HCT116 (cell line): ENCODE measurements at regions not wholly inside any gene's neighbourhood (a gene's known extent, or its start where the extent isn't known, plus 50 kb on each side); places are given as distances from the start of the nearest gene placed in this dataset.

Source experiments
- ATAC-seq: fragments of 200-7000 bp; cut with Tn5 transposase; 2 replicates; pipeline ENCODE4 v1.9.1; 2020; ENCODE audit warnings: mild to moderate bottlenecking, moderate library complexity
- BruUV-seq: library from RNA; stranded (reverse); fragments of 400-500 nt; replicated peaks from 2 replicates; lab custom pipeline; 2021; lab: Mats Ljungman, UMichigan
- CTCF ChIA-PET: fragments of 300-600 bp; sonication (Branson Sonifier 250); formaldehyde crosslinking; loops from one replicate; lab custom pipeline; 2021; ENCODE audit warnings: antibody characterized with exemption; lab: Charles Lee
- POLR2A ChIA-PET: fragments of 300-600, 350-600 bp; sonication (Branson Sonifier 250); formaldehyde crosslinking; loops from one replicate; lab custom pipeline; 2021; ENCODE audit warnings: antibody characterized with exemption; lab: Charles Lee
- RAD21 ChIA-PET, 2 experiments: fragments of 300-600 bp; sonication (Branson Sonifier 250); formaldehyde crosslinking; loops; one replicate each; lab custom pipeline; 2023; ENCODE audit warnings: low total read pairs in 2 of 2; ENCODE audit not compliant: uncharacterized antibody in 2 of 2, unreplicated experiment in 2 of 2, low non-redundant PET in 1 of 2; lab: Charles Lee
- DNase-seq: peaks from one replicate; pipeline ENCODE4 v3.0.0-alpha.2; 2010; ENCODE audit warnings: low read depth, low spot score
- H2AFZ ChIP-seq: fragments of 200-600 bp; shearing (Covaris generic), sonication (generic); 2 replicates; pipeline ENCODE4 v1.6.1; 2017; ENCODE audit warnings: low read depth, mixed run types, mixed read lengths, antibody characterized with exemption, low read length; ENCODE audit not compliant: poor library complexity, severe bottlenecking
- H3K27ac ChIP-seq: 2 replicates; pipeline ENCODE4 v1.5.1; 2012; ENCODE audit warnings: low read depth, low read length
- H3K27me3 ChIP-seq: fragments of 200-600 bp; sonication (generic); 2 replicates; pipeline ENCODE4 v1.6.1; 2016; ENCODE audit warnings: mixed run types, low read length, mixed read lengths; ENCODE audit not compliant: insufficient read depth
- H3K36me3 ChIP-seq, 2 experiments: fragments of 200-500 bp in 1 of 2; fragments of 200-600 bp in 1 of 2; sonication (Bioruptor generic) in 1 of 2; sonication (generic) in 1 of 2; 2 replicates each; pipeline versions ENCODE4 v1.5.1 to v1.6.1; 2014 to 2016; ENCODE audit warnings: low read length in 2 of 2, inconsistent platforms in 1 of 2, mixed read lengths in 1 of 2, mixed run types in 1 of 2; ENCODE audit not compliant: insufficient read depth in 2 of 2, control insufficient read depth in 1 of 2
- H3K4me1 ChIP-seq, 2 experiments: fragments of 200-600 bp in 1 of 2; sonication (generic) in 1 of 2; 2 replicates each; pipeline versions ENCODE4 v1.5.1 to v1.6.1; 2012 to 2017; ENCODE audit warnings: low read length in 2 of 2, inconsistent platforms in 1 of 2, mild to moderate bottlenecking in 1 of 2, mixed read lengths in 1 of 2, mixed run types in 1 of 2, moderate library complexity in 1 of 2; ENCODE audit not compliant: insufficient read depth in 2 of 2, control insufficient read depth in 1 of 2
- H3K4me2 ChIP-seq: fragments of 200-600 bp; sonication (generic); 2 replicates; pipeline ENCODE4 v1.6.1; 2017; ENCODE audit warnings: mixed run types, low read length, mixed read lengths
- H3K4me3 ChIP-seq, 2 experiments: fragments of 200-600 bp in 1 of 2; sonication (generic) in 1 of 2; replicated peaks in 1 of 2; 2 replicates each; pipeline ENCODE4 v1.5.1; 2011 to 2016; ENCODE audit warnings: low read length in 2 of 2, control low read depth in 1 of 2, low read depth in 1 of 2, mild to moderate bottlenecking in 1 of 2, mixed read lengths in 1 of 2, mixed run types in 1 of 2
- H3K79me2 ChIP-seq: fragments of 200-600 bp; sonication (generic); 2 replicates; pipeline ENCODE4 v1.6.1; 2017; ENCODE audit warnings: mild to moderate bottlenecking, mixed run types, low read length, moderate library complexity, mixed read lengths; ENCODE audit not compliant: insufficient read depth
- H3K9ac ChIP-seq: fragments of 200-600 bp; sonication (generic); 2 replicates; pipeline ENCODE4 v1.6.1; 2016; ENCODE audit warnings: low read length, mixed read lengths
- H3K9me2 ChIP-seq: fragments of 200-600 bp; sonication (generic), shearing (Covaris generic); 2 replicates; pipeline ENCODE4 v1.6.1; 2017; ENCODE audit warnings: mixed run types, mild to moderate bottlenecking, moderate library complexity; ENCODE audit not compliant: insufficient read depth
- H3K9me3 ChIP-seq, 2 experiments: fragments of 200-500 bp in 1 of 2; fragments of 200-600 bp in 1 of 2; sonication (Bioruptor generic) in 1 of 2; sonication (generic) in 1 of 2; 2 replicates each; pipeline ENCODE4 v1.6.1; 2014 to 2017; ENCODE audit warnings: low read length in 2 of 2, mixed read lengths in 2 of 2, inconsistent platforms in 1 of 2, low read depth in 1 of 2, mild to moderate bottlenecking in 1 of 2, mixed run types in 1 of 2, moderate library complexity in 1 of 2; ENCODE audit not compliant: control insufficient read depth in 1 of 2, insufficient read depth in 1 of 2
- H4K20me1 ChIP-seq: fragments of 200-600 bp; sonication (generic), shearing (Covaris generic); 2 replicates; pipeline ENCODE4 v1.6.1; 2017; ENCODE audit warnings: mixed run types, mild to moderate bottlenecking, moderate library complexity; ENCODE audit not compliant: insufficient read depth
- POLR2A ChIP-seq: IDR thresholded peaks from 2 replicates; pipeline ENCODE4 v1.7.0; 2011; ENCODE audit warnings: borderline replicate concordance; ENCODE audit not compliant: insufficient read depth, insufficient read length; ENCODE audit errors: extremely low read depth
- POLR2AphosphoS5 ChIP-seq: IDR thresholded peaks from 2 replicates; pipeline ENCODE4 v1.6.1; 2011; ENCODE audit warnings: mild to moderate bottlenecking, low read depth, low read length, moderate library complexity
- SIN3A ChIP-seq: IDR thresholded peaks from 2 replicates; pipeline ENCODE4 v1.6.1; 2012; ENCODE audit warnings: low read depth
- SRF ChIP-seq: IDR thresholded peaks from 2 replicates; pipeline ENCODE4 v1.6.1; 2012; ENCODE audit warnings: low read depth
- YY1 ChIP-seq: IDR thresholded peaks from 2 replicates; pipeline ENCODE4 v1.6.1; 2011; ENCODE audit warnings: low read length, low read depth, moderate library complexity, mild to moderate bottlenecking; ENCODE audit not compliant: insufficient replicate concordance; ENCODE audit errors: extremely low read depth
- ZFX ChIP-seq: fragments of 450-650 bp; IDR thresholded peaks from 2 replicates; pipeline ENCODE4 v1.6.1; 2017
- intact Hi-C: fragments of 100-400 bp; cut with micrococcal nuclease; formaldehyde crosslinking; loops from 2 replicates; pipeline ENCODE4 v1.10.0; 2022
- TF ChIP-seq, protein P1 (sequence below): IDR thresholded peaks from 2 replicates; pipeline ENCODE4 v1.6.1; 2012
- TF ChIP-seq, protein P2 (sequence below): IDR thresholded peaks from 2 replicates; pipeline ENCODE4 v1.6.1; 2011; ENCODE audit warnings: mild to moderate bottlenecking, low read length, moderate library complexity; ENCODE audit not compliant: insufficient replicate concordance; ENCODE audit errors: extremely low read depth
- TF ChIP-seq, protein P3 (sequence below): IDR thresholded peaks from 2 replicates; pipeline ENCODE4 v1.6.1; 2012; ENCODE audit warnings: low read depth

- H3K9ac ChIP-seq = no peak overlapping the region
- H4K20me1 ChIP-seq = no peaks in the 10 kb centered on the region
- ChIA-PET POLR2A (no interaction called here), RAD21 (no interaction called here), CTCF (no interaction called here)
- no peak for DNase-seq
- H3K9me3 ChIP-seq = peaks cover 4 to 24% of the 10 kb centered on the region in 2 experiments; a peak in 2 of 4 replicates
- H3K4me1 ChIP-seq = no peaks in the 10 kb centered on the region
- TF ChIP-seq YY1 (no peak), POLR2AphosphoS5 (no peak), SRF (no peak), SIN3A (no peak), ZFX (no peak), POLR2A (no peak)
- TF ChIP-seq, protein P1, sequence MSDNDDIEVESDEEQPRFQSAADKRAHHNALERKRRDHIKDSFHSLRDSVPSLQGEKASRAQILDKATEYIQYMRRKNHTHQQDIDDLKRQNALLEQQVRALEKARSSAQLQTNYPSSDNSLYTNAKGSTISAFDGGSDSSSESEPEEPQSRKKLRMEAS = no peak
- TF ChIP-seq, protein P2, sequence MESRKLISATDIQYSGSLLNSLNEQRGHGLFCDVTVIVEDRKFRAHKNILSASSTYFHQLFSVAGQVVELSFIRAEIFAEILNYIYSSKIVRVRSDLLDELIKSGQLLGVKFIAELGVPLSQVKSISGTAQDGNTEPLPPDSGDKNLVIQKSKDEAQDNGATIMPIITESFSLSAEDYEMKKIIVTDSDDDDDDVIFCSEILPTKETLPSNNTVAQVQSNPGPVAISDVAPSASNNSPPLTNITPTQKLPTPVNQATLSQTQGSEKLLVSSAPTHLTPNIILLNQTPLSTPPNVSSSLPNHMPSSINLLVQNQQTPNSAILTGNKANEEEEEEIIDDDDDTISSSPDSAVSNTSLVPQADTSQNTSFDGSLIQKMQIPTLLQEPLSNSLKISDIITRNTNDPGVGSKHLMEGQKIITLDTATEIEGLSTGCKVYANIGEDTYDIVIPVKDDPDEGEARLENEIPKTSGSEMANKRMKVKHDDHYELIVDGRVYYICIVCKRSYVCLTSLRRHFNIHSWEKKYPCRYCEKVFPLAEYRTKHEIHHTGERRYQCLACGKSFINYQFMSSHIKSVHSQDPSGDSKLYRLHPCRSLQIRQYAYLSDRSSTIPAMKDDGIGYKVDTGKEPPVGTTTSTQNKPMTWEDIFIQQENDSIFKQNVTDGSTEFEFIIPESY = no peak
- TF ChIP-seq, protein P3, sequence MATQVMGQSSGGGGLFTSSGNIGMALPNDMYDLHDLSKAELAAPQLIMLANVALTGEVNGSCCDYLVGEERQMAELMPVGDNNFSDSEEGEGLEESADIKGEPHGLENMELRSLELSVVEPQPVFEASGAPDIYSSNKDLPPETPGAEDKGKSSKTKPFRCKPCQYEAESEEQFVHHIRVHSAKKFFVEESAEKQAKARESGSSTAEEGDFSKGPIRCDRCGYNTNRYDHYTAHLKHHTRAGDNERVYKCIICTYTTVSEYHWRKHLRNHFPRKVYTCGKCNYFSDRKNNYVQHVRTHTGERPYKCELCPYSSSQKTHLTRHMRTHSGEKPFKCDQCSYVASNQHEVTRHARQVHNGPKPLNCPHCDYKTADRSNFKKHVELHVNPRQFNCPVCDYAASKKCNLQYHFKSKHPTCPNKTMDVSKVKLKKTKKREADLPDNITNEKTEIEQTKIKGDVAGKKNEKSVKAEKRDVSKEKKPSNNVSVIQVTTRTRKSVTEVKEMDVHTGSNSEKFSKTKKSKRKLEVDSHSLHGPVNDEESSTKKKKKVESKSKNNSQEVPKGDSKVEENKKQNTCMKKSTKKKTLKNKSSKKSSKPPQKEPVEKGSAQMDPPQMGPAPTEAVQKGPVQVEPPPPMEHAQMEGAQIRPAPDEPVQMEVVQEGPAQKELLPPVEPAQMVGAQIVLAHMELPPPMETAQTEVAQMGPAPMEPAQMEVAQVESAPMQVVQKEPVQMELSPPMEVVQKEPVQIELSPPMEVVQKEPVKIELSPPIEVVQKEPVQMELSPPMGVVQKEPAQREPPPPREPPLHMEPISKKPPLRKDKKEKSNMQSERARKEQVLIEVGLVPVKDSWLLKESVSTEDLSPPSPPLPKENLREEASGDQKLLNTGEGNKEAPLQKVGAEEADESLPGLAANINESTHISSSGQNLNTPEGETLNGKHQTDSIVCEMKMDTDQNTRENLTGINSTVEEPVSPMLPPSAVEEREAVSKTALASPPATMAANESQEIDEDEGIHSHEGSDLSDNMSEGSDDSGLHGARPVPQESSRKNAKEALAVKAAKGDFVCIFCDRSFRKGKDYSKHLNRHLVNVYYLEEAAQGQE = no peak
- H3K27me3 ChIP-seq = no peaks in the 10 kb centered on the region
- intact Hi-C loops = no loop called here
- no peaks in the 10 kb centered on the region for H3K79me2 ChIP-seq
- BruUV-seq = no TSS peak
- no peak overlapping the region for H3K4me2 ChIP-seq
- no peaks in the 10 kb centered on the region for H3K9me2 ChIP-seq
- no peak overlapping the region for H3K4me3 ChIP-seq
- H3K27ac ChIP-seq = no peak overlapping the region
- no peak for ATAC-seq
- no peak overlapping the region for H2AFZ ChIP-seq
- H3K36me3 ChIP-seq = no peaks in the 10 kb centered on the region
Measured at GRCh38 chr3:1717524-1717923, 381.1 kb upstream of the CNTN4 start.
